Vagina (tissue), 2 donors: ENCODE measurements at regions not wholly inside any gene's neighbourhood (a gene's known extent, or its start where the extent isn't known, plus 50 kb on each side); places are given as distances from the start of the nearest gene placed in this dataset.

ENCODE experiments used
- POLR2A ChIP-seq, 2 donors: fragments of 450-650 bp; IDR thresholded peaks; one replicate each; pipeline ENCODE4 v1.6.1; 2017; ENCODE audit warnings: antibody characterized with exemption in 2 of 2, mild to moderate bottlenecking in 2 of 2, moderate library complexity in 2 of 2
- POLR2AphosphoS5 ChIP-seq, 2 donors: sonication (generic); formaldehyde crosslinking; IDR thresholded peaks; one replicate each; pipeline ENCODE4 v1.9.0; 2017; ENCODE audit warnings: antibody characterized with exemption in 2 of 2, mild to moderate bottlenecking in 2 of 2, low read depth in 1 of 2; ENCODE audit not compliant: insufficient read depth in 1 of 2

GRCh38 chr2:6228251-6228650 lies 536.1 kb downstream of the SOX11 start:
- TF ChIP-seq POLR2A (IDR thresholded peaks at IDR 0.05) (no peak), POLR2AphosphoS5 (IDR thresholded peaks at IDR 0.05; ENCODE audit: insufficient read depth in 1 of 2, low read depth in 1 of 2) (no peak)
